A549 (cell line): ENCODE measurements at regions not wholly inside any gene's neighbourhood (a gene's known extent, or its start where the extent isn't known, plus 50 kb on each side); places are given as distances from the start of the nearest gene placed in this dataset.

Experiments
- ATAC-seq, 2 experiments: fragments of 200-7000 bp in 1 of 2; fragments of >200 bp in 1 of 2; cut with Nextera tagmentation in 1 of 2; cut with Tn5 transposase in 1 of 2; 3 replicates each; pipeline versions ENCODE4 v1.8.0 to v1.9.1; 2018 to 2020; ENCODE audit warnings: mild to moderate bottlenecking in 1 of 2, moderate library complexity in 1 of 2
- CTCF ChIA-PET: fragments of 300-600 bp; sonication (Branson Sonifier 250); formaldehyde crosslinking; extraction: SDS; loops from one replicate; lab custom pipeline; 2021; ENCODE audit warnings: antibody characterized with exemption, inconsistent platforms; lab: Yijun Ruan, JAX
- POLR2A ChIA-PET: fragments of 350-600 bp; formaldehyde crosslinking; extraction: SDS; loops from one replicate; lab custom pipeline; 2021; ENCODE audit warnings: antibody characterized with exemption, inconsistent platforms; lab: Yijun Ruan, JAX
- DNase-seq, 2 experiments: peaks; one replicate each; pipeline versions ENCODE4 v3.0.0 to v3.0.0-alpha.2; 2011 to 2016; ENCODE audit warnings: low read depth in 1 of 2, low spot score in 1 of 2
- FAIRE-seq: peaks from 2 replicates; lab custom pipeline; 2011; peaks lifted over from hg19 to GRCh38; lab: Jason Lieb, UNC
- H3K27ac ChIP-seq, 2 experiments: fragments of >200 bp; sonication (Bioruptor Twin); formaldehyde crosslinking; 3 replicates each; pipeline ENCODE4 v1.5.1; 2016 to 2017
- H3K4me1 ChIP-seq: fragments of >200 bp; sonication (Bioruptor Twin); formaldehyde crosslinking; 3 replicates; pipeline ENCODE4 v1.6.1; 2016
- H3K4me2 ChIP-seq: fragments of >200 bp; sonication (Bioruptor Twin); formaldehyde crosslinking; 3 replicates; pipeline ENCODE4 v1.6.1; 2016
- H3K4me3 ChIP-seq: fragments of >200 bp; sonication (Bioruptor Twin); formaldehyde crosslinking; 3 replicates; pipeline ENCODE4 v1.5.1; 2016
- H3K9me3 ChIP-seq: fragments of >200 bp; sonication (Bioruptor Twin); formaldehyde crosslinking; 3 replicates; pipeline ENCODE4 v1.6.1; 2016
- BHLHE40 ChIP-seq: IDR thresholded peaks from 2 replicates; pipeline ENCODE4 v1.6.1; 2012; ENCODE audit warnings: low read depth, low read length, inconsistent platforms
- CBX2 ChIP-seq: fragments of 200-600 bp; sonication (generic); IDR thresholded peaks from 2 replicates; pipeline ENCODE4 v1.6.1; 2016; ENCODE audit warnings: low read depth, mild to moderate bottlenecking, borderline replicate concordance
- CEBPB ChIP-seq, 2 experiments: fragments of >200 bp in 1 of 2; sonication (Bioruptor Twin) in 1 of 2; formaldehyde crosslinking in 1 of 2; IDR thresholded peaks; 2 replicates each; pipeline ENCODE4 v1.6.1; 2012 to 2016
- CTCF ChIP-seq: fragments of >200 bp; sonication (Bioruptor Twin); formaldehyde crosslinking; IDR thresholded peaks from 3 replicates; pipeline ENCODE4 v1.5.1; 2016
- EHMT2 ChIP-seq: fragments of 200-600 bp; sonication (generic); IDR thresholded peaks from 2 replicates; pipeline ENCODE4 v1.6.1; 2016; ENCODE audit warnings: antibody characterized with exemption, low read depth, mild to moderate bottlenecking, moderate library complexity
- EP300 ChIP-seq, 2 experiments: fragments of >200 bp; sonication (Bioruptor Twin); formaldehyde crosslinking; IDR thresholded peaks; 2 replicates in 1 of 2; 3 replicates in 1 of 2; pipeline ENCODE4 v1.6.1; 2016 to 2017
- ESRRA ChIP-seq: fragments of 150-350 bp; IDR thresholded peaks from 2 replicates; pipeline ENCODE4 v1.6.1; 2014; ENCODE audit warnings: mild to moderate bottlenecking, low read length, borderline replicate concordance
- HDAC2 ChIP-seq: fragments of 200-600 bp; sonication (generic); IDR thresholded peaks from 2 replicates; pipeline ENCODE4 v1.6.1; 2016
- HEYL ChIP-seq: fragments of 250-450 bp; sonication (Bioruptor Pico); IDR thresholded peaks from 2 replicates; pipeline ENCODE4 v1.8.0; 2021; ENCODE audit warnings: mild to moderate bottlenecking, moderate library complexity
- HOXA7 ChIP-seq: fragments of 250-450 bp; sonication (Bioruptor Pico); IDR thresholded peaks from 2 replicates; pipeline ENCODE4 v1.5.0; 2020; ENCODE audit warnings: mild to moderate bottlenecking, moderate library complexity
- HOXB13 ChIP-seq: fragments of 250-450 bp; sonication (Bioruptor Pico); IDR thresholded peaks from 2 replicates; pipeline ENCODE4 v1.5.0; 2020; ENCODE audit warnings: low read depth, mild to moderate bottlenecking, moderate library complexity
- JUN ChIP-seq, 2 experiments: fragments of >200 bp; sonication (Bioruptor Twin); formaldehyde crosslinking; IDR thresholded peaks; 2 replicates in 1 of 2; 3 replicates in 1 of 2; pipeline ENCODE4 v1.6.1; 2016 to 2017
- KDM5A ChIP-seq: fragments of 200-600 bp; sonication (generic); IDR thresholded peaks from 2 replicates; pipeline ENCODE4 v1.6.1; 2016; ENCODE audit warnings: antibody characterized with exemption, mild to moderate bottlenecking
- MAZ ChIP-seq: fragments of 150-350 bp; IDR thresholded peaks from 2 replicates; pipeline ENCODE4 v1.6.1; 2014; ENCODE audit warnings: antibody characterized with exemption, low read depth, low read length, borderline replicate concordance
- NPAS2 ChIP-seq: fragments of 250-450 bp; sonication (Bioruptor Pico); IDR thresholded peaks from 2 replicates; pipeline ENCODE4 v1.8.0; 2022; ENCODE audit warnings: mild to moderate bottlenecking, moderate library complexity, borderline replicate concordance
- PHF8 ChIP-seq: fragments of 200-600 bp; sonication (generic); IDR thresholded peaks from 2 replicates; pipeline ENCODE4 v1.6.1; 2016; ENCODE audit warnings: low read depth, mild to moderate bottlenecking, antibody characterized with exemption, moderate library complexity, borderline replicate concordance
- POLR2AphosphoS2 ChIP-seq: conservative IDR thresholded peaks from 2 replicates; pipeline ENCODE4 v1.6.1; 2012; ENCODE audit warnings: low read length, improper control_type of control experiment, inconsistent platforms
- SMC3 ChIP-seq: fragments of >200 bp; sonication (Bioruptor Twin); formaldehyde crosslinking; IDR thresholded peaks from 3 replicates; pipeline ENCODE4 v1.6.1; 2018; ENCODE audit warnings: inconsistent platforms
- SREBF2 ChIP-seq: fragments of 450-650 bp; IDR thresholded peaks from 2 replicates; pipeline ENCODE4 v1.6.1; 2014; ENCODE audit warnings: mild to moderate bottlenecking, moderate library complexity
- TP53 ChIP-seq: fragments of 250-450 bp; sonication (Bioruptor Pico); IDR thresholded peaks from 2 replicates; pipeline ENCODE4 v1.5.0; 2021; ENCODE audit warnings: mild to moderate bottlenecking, moderate library complexity
- ZNF302 ChIP-seq: fragments of 250-450 bp; sonication (Bioruptor Pico); IDR thresholded peaks from 2 replicates; pipeline ENCODE4 v1.9.0; 2021; ENCODE audit warnings: inconsistent platforms, mild to moderate bottlenecking, moderate library complexity
- WGBS: methylation state at CpG from one replicate; pipeline ENCODE4 v1.1.6; 2017; ENCODE audit errors: missing lambda C conversion rate; 5-methylcytosine and 5-hydroxymethylcytosine counted together
- TF ChIP-seq, protein P1 (sequence below): fragments of 200-600 bp; sonication (generic); IDR thresholded peaks from 2 replicates; pipeline ENCODE4 v1.6.1; 2016; ENCODE audit warnings: antibody characterized with exemption, mild to moderate bottlenecking, moderate library complexity
- TF ChIP-seq, protein P2 (sequence below): IDR thresholded peaks from 2 replicates; pipeline ENCODE4 v1.6.1; 2012

GRCh38 chr16:80454802-80455201 lies 86.0 kb upstream of the DYNLRB2 start:
- Histone ChIP-seq H3K4me1 (no peaks in the 10 kb centered on the region), H3K4me3 (no peak overlapping the region), H3K9me3 (peaks cover 4% of the 10 kb centered on the region; the same call in 1 of the 3 replicates), H3K27ac (no peak overlapping the region), H3K4me2 (no peak overlapping the region)
- TF ChIP-seq JUN (IDR thresholded peaks at IDR 0.05) (no peak), HDAC2 (no peak), KDM5A (no peak), EHMT2 (no peak), ESRRA (no peak), BHLHE40 (no peak), MAZ (no peak)
- ChIA-PET CTCF (interaction anchor here (4.2 kb wide), 1 partner anchor 11 kb away, joined by 25 read pairs; no protein-coding TSS in a partner anchor), POLR2A (no interaction called here)
- DNase-seq: no peak
- no peak for ATAC-seq
- FAIRE-seq: no peak
- 38% methylated on average over 2 of the region's 2 CpGs for WGBS

- TF ChIP-seq HOXB13: no peak
- no peak for TF ChIP-seq ZNF302 (CRISPR knock-in tag)
- no peak for TF ChIP-seq PHF8
- no peak for TF ChIP-seq SREBF2
- no peak for TF ChIP-seq HOXA7 (CRISPR knock-in tag)
- TF ChIP-seq CTCF: no peak
- TF ChIP-seq, protein P1, sequence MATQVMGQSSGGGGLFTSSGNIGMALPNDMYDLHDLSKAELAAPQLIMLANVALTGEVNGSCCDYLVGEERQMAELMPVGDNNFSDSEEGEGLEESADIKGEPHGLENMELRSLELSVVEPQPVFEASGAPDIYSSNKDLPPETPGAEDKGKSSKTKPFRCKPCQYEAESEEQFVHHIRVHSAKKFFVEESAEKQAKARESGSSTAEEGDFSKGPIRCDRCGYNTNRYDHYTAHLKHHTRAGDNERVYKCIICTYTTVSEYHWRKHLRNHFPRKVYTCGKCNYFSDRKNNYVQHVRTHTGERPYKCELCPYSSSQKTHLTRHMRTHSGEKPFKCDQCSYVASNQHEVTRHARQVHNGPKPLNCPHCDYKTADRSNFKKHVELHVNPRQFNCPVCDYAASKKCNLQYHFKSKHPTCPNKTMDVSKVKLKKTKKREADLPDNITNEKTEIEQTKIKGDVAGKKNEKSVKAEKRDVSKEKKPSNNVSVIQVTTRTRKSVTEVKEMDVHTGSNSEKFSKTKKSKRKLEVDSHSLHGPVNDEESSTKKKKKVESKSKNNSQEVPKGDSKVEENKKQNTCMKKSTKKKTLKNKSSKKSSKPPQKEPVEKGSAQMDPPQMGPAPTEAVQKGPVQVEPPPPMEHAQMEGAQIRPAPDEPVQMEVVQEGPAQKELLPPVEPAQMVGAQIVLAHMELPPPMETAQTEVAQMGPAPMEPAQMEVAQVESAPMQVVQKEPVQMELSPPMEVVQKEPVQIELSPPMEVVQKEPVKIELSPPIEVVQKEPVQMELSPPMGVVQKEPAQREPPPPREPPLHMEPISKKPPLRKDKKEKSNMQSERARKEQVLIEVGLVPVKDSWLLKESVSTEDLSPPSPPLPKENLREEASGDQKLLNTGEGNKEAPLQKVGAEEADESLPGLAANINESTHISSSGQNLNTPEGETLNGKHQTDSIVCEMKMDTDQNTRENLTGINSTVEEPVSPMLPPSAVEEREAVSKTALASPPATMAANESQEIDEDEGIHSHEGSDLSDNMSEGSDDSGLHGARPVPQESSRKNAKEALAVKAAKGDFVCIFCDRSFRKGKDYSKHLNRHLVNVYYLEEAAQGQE: no peak
- no peak for TF ChIP-seq EHMT2
- TF ChIP-seq CEBPB (IDR thresholded peaks at IDR 0.05): no peak
- no peak for TF ChIP-seq HEYL (CRISPR knock-in tag)
- no peak for TF ChIP-seq SMC3
- TF ChIP-seq TP53 (CRISPR knock-in tag): no peak
- no peak for TF ChIP-seq POLR2AphosphoS2
- TF ChIP-seq, protein P2, sequence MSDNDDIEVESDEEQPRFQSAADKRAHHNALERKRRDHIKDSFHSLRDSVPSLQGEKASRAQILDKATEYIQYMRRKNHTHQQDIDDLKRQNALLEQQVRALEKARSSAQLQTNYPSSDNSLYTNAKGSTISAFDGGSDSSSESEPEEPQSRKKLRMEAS: no peak
- ChIA-PET POLR2A (no interaction called here), CTCF (no interaction called here)
- FAIRE-seq (no peak), DNase-seq (no peak), ATAC-seq (no peak)
- Histone ChIP-seq H3K4me3 (no peak overlapping the region), H3K4me1 (no peaks in the 10 kb centered on the region), H3K4me2 (no peak overlapping the region), H3K9me3 (peaks cover 4% of the 10 kb centered on the region; the same call in 1 of the 3 replicates), H3K27ac (no peak overlapping the region)
- 25% methylated on average over 8 of the region's 8 CpGs for WGBS
These were observed 91.4 kb upstream of the DYNLRB2 start for GRCh38 chr16:80449392-80449791.

DNA sequence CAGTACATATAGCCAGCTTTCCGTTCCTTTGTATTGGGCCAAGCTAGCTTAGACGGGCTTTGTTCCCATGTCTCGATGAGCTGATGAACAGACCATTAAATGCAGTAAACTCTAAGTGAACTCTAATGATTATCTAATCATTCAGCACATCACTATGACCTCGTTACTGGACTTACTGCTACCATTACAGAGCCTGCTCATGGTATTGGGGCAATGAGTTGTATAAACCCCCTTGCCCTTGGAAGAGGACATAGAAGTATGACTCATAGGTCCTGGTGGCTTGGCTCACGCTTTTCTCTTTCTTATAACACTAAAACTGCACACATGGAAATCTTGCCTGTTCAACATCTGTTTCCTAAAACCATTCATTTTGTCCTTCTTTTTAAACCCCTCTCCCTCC lies 93.6 kb upstream of the DYNLRB2 start:
- 0 out of 3 replicates have a peak, but pooled peaks cover 4% of the 10 kb centered on the region for H3K9me3 ChIP-seq
- H3K4me2 ChIP-seq: no peak overlapping the region
- no peak for FAIRE-seq
- H3K27ac ChIP-seq: no peak overlapping the region
- DNase-seq: no peak
- H3K4me1 ChIP-seq: no peaks in the 10 kb centered on the region
- no peak for TF ChIP-seq CEBPB (IDR thresholded peaks at IDR 0.05)
- TF ChIP-seq NPAS2 (CRISPR knock-in tag): no peak
- TF ChIP-seq EP300 (IDR thresholded peaks at IDR 0.05): no peak
- no peak for TF ChIP-seq MAZ
- no peak for TF ChIP-seq KDM5A
- no peak for TF ChIP-seq CBX2
- ChIA-PET CTCF (no interaction called here), POLR2A (no interaction called here)
- ATAC-seq: no peak
- 24% methylated on average over 5 of the region's 5 CpGs for WGBS
- no peak overlapping the region for H3K4me3 ChIP-seq
